ENCODE measurements at regions not wholly inside any gene's neighbourhood (a gene's known extent, or its start where the extent isn't known, plus 50 kb on each side); places are given as distances from the start of the nearest gene placed in this dataset.

DNA sequence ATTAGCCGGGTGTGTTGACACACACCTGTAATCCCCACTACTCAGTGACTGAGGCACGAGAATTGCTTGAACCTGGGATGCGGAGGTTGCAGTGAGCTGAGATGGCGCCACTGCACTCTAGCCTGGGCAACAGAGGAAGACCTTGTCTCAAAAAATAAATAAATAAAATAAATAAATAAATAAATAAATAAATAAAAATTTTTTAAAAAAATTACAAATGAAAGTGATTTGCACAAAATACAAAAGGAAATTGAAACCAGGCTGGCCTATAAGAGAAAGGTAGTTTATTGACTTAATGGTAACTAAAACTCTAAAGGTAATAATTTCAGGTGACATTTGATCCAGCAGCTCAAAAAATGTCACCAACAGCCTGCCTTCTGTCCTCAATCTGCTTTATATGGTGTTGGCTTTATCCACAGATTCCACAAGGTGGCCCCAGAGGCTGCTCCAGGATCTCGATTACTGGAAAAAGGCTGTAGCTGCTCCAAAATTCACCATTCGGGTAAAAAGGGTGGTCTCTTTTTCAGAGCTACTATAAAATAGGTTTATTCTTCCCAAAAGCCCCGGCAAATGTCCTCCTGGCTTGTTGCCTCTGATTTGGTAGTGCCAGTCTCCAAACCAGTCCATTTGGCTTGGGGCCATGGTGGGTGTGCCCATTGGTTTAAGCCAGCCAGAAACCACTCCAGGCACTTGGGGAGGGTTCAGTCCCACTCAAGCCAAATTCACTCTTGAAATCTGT is 61.4 kb upstream of the TRIM2 start:
- peak; percentile 89 for ATAC-seq
- Histone ChIP-seq H3K4me1 (ENCODE audit: control insufficient read depth, insufficient read depth, low read length) (peaks cover 18% of the 10 kb centered on the region), H3K4me3 (ENCODE audit: low read depth in 2 of 2, low read length in 2 of 2) (peak overlapping the region in 1 of 2 experiments; percentile 19; a peak in 2 of 4 replicates), H3K36me3 (ENCODE audit: control insufficient read depth, insufficient read depth, low read length) (no peaks in the 10 kb centered on the region), H3K27me3 (ENCODE audit: control insufficient read depth, insufficient read depth, low read length) (no peaks in the 10 kb centered on the region), H3K27ac (ENCODE audit: low read length) (peak overlapping the region; percentile 77), H3K9me3 (ENCODE audit: control insufficient read depth, insufficient read depth, low read depth, low read length) (no peaks in the 10 kb centered on the region)
- no TSS peak for BruUV-seq (replicated peaks)
- in situ Hi-C loops (cut with HindIII; ENCODE audit: low pct_unique_long_range_greater_than_20kb, low sequenced_read_pairs), result no loop called here
- intact Hi-C loops (cut with micrococcal nuclease; ENCODE audit: unreplicated experiment), result loop anchor here (2.0 to 10.0 kb wide), 4 partner anchors 176 to 612 kb away; no protein-coding TSS in a partner anchor
- ChIA-PET CTCF (interaction anchor here (0.5 to 1.1 kb wide), 2 partner anchors 174 to 434 kb away, joined by 6 to 7 read pairs; no protein-coding TSS in a partner anchor), POLR2A (no interaction called here)
- TF ChIP-seq, protein P1, sequence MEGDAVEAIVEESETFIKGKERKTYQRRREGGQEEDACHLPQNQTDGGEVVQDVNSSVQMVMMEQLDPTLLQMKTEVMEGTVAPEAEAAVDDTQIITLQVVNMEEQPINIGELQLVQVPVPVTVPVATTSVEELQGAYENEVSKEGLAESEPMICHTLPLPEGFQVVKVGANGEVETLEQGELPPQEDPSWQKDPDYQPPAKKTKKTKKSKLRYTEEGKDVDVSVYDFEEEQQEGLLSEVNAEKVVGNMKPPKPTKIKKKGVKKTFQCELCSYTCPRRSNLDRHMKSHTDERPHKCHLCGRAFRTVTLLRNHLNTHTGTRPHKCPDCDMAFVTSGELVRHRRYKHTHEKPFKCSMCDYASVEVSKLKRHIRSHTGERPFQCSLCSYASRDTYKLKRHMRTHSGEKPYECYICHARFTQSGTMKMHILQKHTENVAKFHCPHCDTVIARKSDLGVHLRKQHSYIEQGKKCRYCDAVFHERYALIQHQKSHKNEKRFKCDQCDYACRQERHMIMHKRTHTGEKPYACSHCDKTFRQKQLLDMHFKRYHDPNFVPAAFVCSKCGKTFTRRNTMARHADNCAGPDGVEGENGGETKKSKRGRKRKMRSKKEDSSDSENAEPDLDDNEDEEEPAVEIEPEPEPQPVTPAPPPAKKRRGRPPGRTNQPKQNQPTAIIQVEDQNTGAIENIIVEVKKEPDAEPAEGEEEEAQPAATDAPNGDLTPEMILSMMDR (IDR thresholded peaks at IDR 0.05), result peak; percentile 85
- TF ChIP-seq SIN3A (IDR thresholded peaks at IDR 0.05; ENCODE audit: borderline replicate concordance, insufficient read depth, low read depth, low read length), result no peak
- TF ChIP-seq TCF7L2 (IDR thresholded peaks at IDR 0.05; ENCODE audit: low read depth, low read length), result no peak
- DNase-seq (ENCODE audit: low read depth, low spot score), result peak; percentile 48

DNA sequence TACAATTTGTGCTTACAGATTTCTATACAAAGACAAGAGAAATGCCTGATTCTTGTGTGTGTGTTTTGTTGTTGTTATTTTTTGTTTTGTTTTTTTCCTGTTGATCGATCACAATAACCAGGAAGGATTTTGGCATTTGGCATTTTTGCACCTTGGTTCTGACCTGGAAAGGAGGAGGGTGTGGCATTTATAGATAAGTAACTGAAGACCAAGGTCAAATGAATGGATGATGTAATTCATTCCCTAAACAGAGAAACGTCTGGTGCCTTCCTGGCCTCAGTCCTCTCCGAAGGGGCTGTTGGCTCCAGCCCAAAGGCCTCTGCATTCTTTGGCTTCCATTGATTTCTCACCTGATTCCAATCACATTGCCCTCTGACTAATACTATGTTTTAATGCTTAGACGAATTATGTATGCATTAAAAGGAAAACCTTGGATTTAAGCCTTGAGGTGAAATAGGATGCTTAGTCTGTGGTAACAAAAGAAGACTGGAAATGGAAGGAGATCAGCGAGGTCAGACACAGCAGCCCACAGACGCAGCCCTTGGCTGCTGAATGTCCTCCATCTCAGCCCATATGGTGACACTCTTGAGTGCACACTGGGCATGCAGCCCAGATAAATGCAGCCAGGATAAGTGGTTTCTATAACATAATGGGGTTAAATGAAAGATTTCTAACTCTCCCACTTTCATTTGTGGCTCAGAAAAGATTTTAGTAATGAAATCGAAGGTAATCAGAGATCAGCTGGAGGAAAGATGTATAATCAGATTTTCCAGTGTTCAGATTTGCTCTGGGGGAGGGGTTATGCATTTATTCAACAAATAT is 60.5 kb upstream of the TRIM2 start:
- intact Hi-C loops (cut with micrococcal nuclease; ENCODE audit: unreplicated experiment) (loop anchor here (2.0 to 10.0 kb wide), 4 partner anchors 175 to 611 kb away; no protein-coding TSS in a partner anchor), in situ Hi-C loops (cut with HindIII; ENCODE audit: low pct_unique_long_range_greater_than_20kb, low sequenced_read_pairs) (no loop called here)
- Histone ChIP-seq H3K36me3 (ENCODE audit: control insufficient read depth, insufficient read depth, low read length) (no peaks in the 10 kb centered on the region), H3K27ac (ENCODE audit: low read length) (peak overlapping the region; percentile 77), H3K4me1 (ENCODE audit: control insufficient read depth, insufficient read depth, low read length) (peaks cover 18% of the 10 kb centered on the region), H3K27me3 (ENCODE audit: control insufficient read depth, insufficient read depth, low read length) (no peaks in the 10 kb centered on the region), H3K9me3 (ENCODE audit: control insufficient read depth, insufficient read depth, low read depth, low read length) (no peaks in the 10 kb centered on the region), H3K4me3 (ENCODE audit: low read depth in 2 of 2, low read length in 2 of 2) (peak overlapping the region in 1 of 2 experiments; percentile 9; a peak in 2 of 4 replicates)
- DNase-seq (ENCODE audit: low read depth, low spot score) (no peak), ATAC-seq (peak; percentile 64)
- no peak for TF ChIP-seq TCF7L2 (IDR thresholded peaks at IDR 0.05; ENCODE audit: low read depth, low read length)
- TF ChIP-seq, protein P2, sequence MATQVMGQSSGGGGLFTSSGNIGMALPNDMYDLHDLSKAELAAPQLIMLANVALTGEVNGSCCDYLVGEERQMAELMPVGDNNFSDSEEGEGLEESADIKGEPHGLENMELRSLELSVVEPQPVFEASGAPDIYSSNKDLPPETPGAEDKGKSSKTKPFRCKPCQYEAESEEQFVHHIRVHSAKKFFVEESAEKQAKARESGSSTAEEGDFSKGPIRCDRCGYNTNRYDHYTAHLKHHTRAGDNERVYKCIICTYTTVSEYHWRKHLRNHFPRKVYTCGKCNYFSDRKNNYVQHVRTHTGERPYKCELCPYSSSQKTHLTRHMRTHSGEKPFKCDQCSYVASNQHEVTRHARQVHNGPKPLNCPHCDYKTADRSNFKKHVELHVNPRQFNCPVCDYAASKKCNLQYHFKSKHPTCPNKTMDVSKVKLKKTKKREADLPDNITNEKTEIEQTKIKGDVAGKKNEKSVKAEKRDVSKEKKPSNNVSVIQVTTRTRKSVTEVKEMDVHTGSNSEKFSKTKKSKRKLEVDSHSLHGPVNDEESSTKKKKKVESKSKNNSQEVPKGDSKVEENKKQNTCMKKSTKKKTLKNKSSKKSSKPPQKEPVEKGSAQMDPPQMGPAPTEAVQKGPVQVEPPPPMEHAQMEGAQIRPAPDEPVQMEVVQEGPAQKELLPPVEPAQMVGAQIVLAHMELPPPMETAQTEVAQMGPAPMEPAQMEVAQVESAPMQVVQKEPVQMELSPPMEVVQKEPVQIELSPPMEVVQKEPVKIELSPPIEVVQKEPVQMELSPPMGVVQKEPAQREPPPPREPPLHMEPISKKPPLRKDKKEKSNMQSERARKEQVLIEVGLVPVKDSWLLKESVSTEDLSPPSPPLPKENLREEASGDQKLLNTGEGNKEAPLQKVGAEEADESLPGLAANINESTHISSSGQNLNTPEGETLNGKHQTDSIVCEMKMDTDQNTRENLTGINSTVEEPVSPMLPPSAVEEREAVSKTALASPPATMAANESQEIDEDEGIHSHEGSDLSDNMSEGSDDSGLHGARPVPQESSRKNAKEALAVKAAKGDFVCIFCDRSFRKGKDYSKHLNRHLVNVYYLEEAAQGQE (IDR thresholded peaks at IDR 0.05; ENCODE audit: insufficient read depth in 1 of 2, low read depth in 2 of 2, low read length in 1 of 2), result no peak
- no peak for TF ChIP-seq SIN3A (IDR thresholded peaks at IDR 0.05; ENCODE audit: borderline replicate concordance, insufficient read depth, low read depth, low read length)
- TF ChIP-seq, protein P1 (IDR thresholded peaks at IDR 0.05), result no peak
- no peak for TF ChIP-seq POLR2AphosphoS5 (IDR thresholded peaks at IDR 0.05; ENCODE audit: low read depth, low read length)
- BruUV-seq (replicated peaks), result no TSS peak
- POLR2A ChIA-PET, result no interaction called here
- CTCF ChIA-PET, result interaction anchor here (1.1 kb wide), 1 partner anchor 173 kb away, joined by 7 read pairs; no protein-coding TSS in a partner anchor

Measured in Panc1 (cell line).